IgD-negative memory B cell (primary cell): ENCODE measurements at regions not wholly inside any gene's neighbourhood (a gene's known extent, or its start where the extent isn't known, plus 50 kb on each side); places are given as distances from the start of the nearest gene placed in this dataset.
A peak's percentile ranks its signal among the peaks of the same experiment; 100 is the strongest.
"Not testable (repeated sequence)": the region's sequence is repeated elsewhere in the genome, so short reads cannot be mapped to it uniquely, and the experiment has no call there.

Experiments used
- H3K27ac Mint-ChIP-seq, 3 donors: one replicate each; pipeline ENCODE4 v1.8.0; 2020 to 2022; ENCODE audit warnings: mild to moderate bottlenecking in 3 of 3, mixed read lengths in 3 of 3, moderate library complexity in 1 of 3
- H3K27me3 Mint-ChIP-seq: one replicate; pipeline ENCODE4 v1.8.0; 2021; ENCODE audit warnings: mixed read lengths
- H3K36me3 Mint-ChIP-seq: one replicate; pipeline ENCODE4 v1.8.0; 2020; ENCODE audit warnings: mild to moderate bottlenecking, mixed read lengths
- H3K4me1 Mint-ChIP-seq, 3 donors: one replicate each; pipeline ENCODE4 v1.8.0; 2020 to 2022; ENCODE audit warnings: mixed read lengths in 3 of 3, mild to moderate bottlenecking in 1 of 3
- H3K4me3 Mint-ChIP-seq, 4 donors: one replicate each; pipeline ENCODE4 v1.8.0; 2020 to 2022; ENCODE audit warnings: mild to moderate bottlenecking in 4 of 4, mixed read lengths in 4 of 4, moderate library complexity in 3 of 4
- H3K9me3 Mint-ChIP-seq, 3 donors: one replicate each; pipeline ENCODE4 v1.8.0; 2020 to 2021; ENCODE audit warnings: mixed read lengths in 3 of 3, mild to moderate bottlenecking in 1 of 3

GRCh38 chr1:211890091-211890995 is 59.8 kb upstream of the LPGAT1 start:
- not testable (repeated sequence) for H3K4me3 Mint-ChIP-seq, H3K9me3 Mint-ChIP-seq, H3K4me1 Mint-ChIP-seq, H3K36me3 Mint-ChIP-seq, H3K27ac Mint-ChIP-seq
- H3K27me3 Mint-ChIP-seq, result peaks cover 14% of the 10 kb centered on the region

- Mint-ChIP-seq H3K27me3 (peaks cover 14% of the 10 kb centered on the region), H3K4me3 (peak overlapping the region in 1 of 4 donors; percentile 79)
- not testable (repeated sequence) for H3K36me3 Mint-ChIP-seq, H3K9me3 Mint-ChIP-seq, H3K4me1 Mint-ChIP-seq, H3K27ac Mint-ChIP-seq
Observed at GRCh38 chr1:211889307-211890090, 58.9 kb upstream of the LPGAT1 start.

GRCh38 chr1:211886551-211886950 is 56.0 kb upstream of the LPGAT1 start:
- H3K4me3 Mint-ChIP-seq, result no peak overlapping the region
- no peak overlapping the region for H3K27ac Mint-ChIP-seq
- peaks cover 5 to 10% (median 7%) of the 10 kb centered on the region in 3 donors for H3K4me1 Mint-ChIP-seq
- peaks cover 0 to 5% (median 0%) of the 10 kb centered on the region in 3 donors for H3K9me3 Mint-ChIP-seq
- peaks cover 12% of the 10 kb centered on the region for H3K27me3 Mint-ChIP-seq
- H3K36me3 Mint-ChIP-seq, result peaks cover 1% of the 10 kb centered on the region

- Mint-ChIP-seq H3K4me3 (no peak overlapping the region), H3K36me3 (peaks cover 1% of the 10 kb centered on the region), H3K9me3 (peaks cover 1 to 8% (median 2%) of the 10 kb centered on the region in 3 donors), H3K27ac (no peak overlapping the region), H3K27me3 (peaks cover 12% of the 10 kb centered on the region), H3K4me1 (peaks cover 5 to 10% (median 7%) of the 10 kb centered on the region in 3 donors)
Observed at GRCh38 chr1:211885747-211886522, 55.4 kb upstream of the LPGAT1 start.

- H3K27ac Mint-ChIP-seq, result no peak overlapping the region
- peaks cover 6% of the 10 kb centered on the region for H3K27me3 Mint-ChIP-seq
- peaks cover 2 to 6% (median 3%) of the 10 kb centered on the region in 3 donors for H3K4me1 Mint-ChIP-seq
- no peak overlapping the region for H3K4me3 Mint-ChIP-seq
- no peaks in the 10 kb centered on the region for H3K36me3 Mint-ChIP-seq
- H3K9me3 Mint-ChIP-seq, result peaks cover 1 to 4% (median 4%) of the 10 kb centered on the region in 3 donors
Observed at GRCh38 chr1:211882381-211883004, 51.9 kb upstream of the LPGAT1 start.
